SK-N-SH (cell line): ENCODE measurements at regions not wholly inside any gene's neighbourhood (a gene's known extent, or its start where the extent isn't known, plus 50 kb on each side); places are given as distances from the start of the nearest gene placed in this dataset.

Experiments used
- CTCF ChIP-seq: fragments of 200-600 bp; sonication (generic); IDR thresholded peaks from 2 replicates; pipeline ENCODE4 v1.6.1; 2017; ENCODE audit warnings: antibody characterized with exemption, mild to moderate bottlenecking, moderate library complexity
- EP300 ChIP-seq, 2 experiments: IDR thresholded peaks; 2 replicates each; pipeline versions ENCODE4 v1.4.0 to v1.6.1; 2012; ENCODE audit warnings: borderline replicate concordance in 1 of 2, low read depth in 1 of 2, low read length in 1 of 2
- FOXJ3 ChIP-seq: sonication (generic); formaldehyde crosslinking; IDR thresholded peaks from 2 replicates; pipeline ENCODE4 v1.5.1; 2020; ENCODE audit warnings: mild to moderate bottlenecking, missing genetic modification reagents
- POLR2AphosphoS5 ChIP-seq: IDR thresholded peaks from 2 replicates; pipeline ENCODE4 v1.6.1; 2012; ENCODE audit warnings: low read depth, low read length
- RAD21 ChIP-seq: IDR thresholded peaks from 2 replicates; pipeline ENCODE4 v1.6.1; 2012; ENCODE audit warnings: mild to moderate bottlenecking, low read length
- SIN3A ChIP-seq: IDR thresholded peaks from 2 replicates; pipeline ENCODE4 v1.6.1; 2012; ENCODE audit warnings: low read depth, mild to moderate bottlenecking, low read length, moderate library complexity, borderline replicate concordance
- TCF12 ChIP-seq: IDR thresholded peaks from 2 replicates; pipeline ENCODE4 v1.4.0; 2012
- TF ChIP-seq, protein P1 (sequence below): IDR thresholded peaks from 2 replicates; pipeline ENCODE4 v1.4.0; 2012; ENCODE audit warnings: low read depth, borderline replicate concordance
- TF ChIP-seq, protein P2 (sequence below): fragments of 150-350 bp; IDR thresholded peaks from 2 replicates; pipeline ENCODE4 v1.6.1; 2017; ENCODE audit warnings: antibody characterized with exemption, low read length, low read depth, borderline replicate concordance
- TF ChIP-seq, protein P3 (sequence below): IDR thresholded peaks from 2 replicates; pipeline ENCODE4 v1.4.0; 2012; ENCODE audit warnings: low read depth

DNA sequence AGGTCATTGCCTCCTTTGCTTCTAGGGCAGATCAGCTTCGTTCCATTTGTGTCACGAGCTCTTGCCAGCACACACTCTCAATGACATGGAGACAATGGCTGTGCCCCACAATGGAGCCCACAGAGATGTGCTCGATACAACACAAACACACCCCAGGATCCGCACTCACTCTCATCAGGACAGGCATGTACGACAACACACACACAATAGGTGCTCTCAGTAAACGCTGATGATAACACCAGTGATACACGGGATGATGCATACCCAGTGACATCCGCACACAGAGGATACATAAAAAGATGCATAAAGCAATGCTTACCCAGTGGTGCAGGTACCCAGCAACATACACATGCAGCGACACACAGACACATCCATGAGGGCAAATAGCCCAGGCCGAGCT is 61.2 kb upstream of the LBX1 start:
- TF ChIP-seq, protein P1, sequence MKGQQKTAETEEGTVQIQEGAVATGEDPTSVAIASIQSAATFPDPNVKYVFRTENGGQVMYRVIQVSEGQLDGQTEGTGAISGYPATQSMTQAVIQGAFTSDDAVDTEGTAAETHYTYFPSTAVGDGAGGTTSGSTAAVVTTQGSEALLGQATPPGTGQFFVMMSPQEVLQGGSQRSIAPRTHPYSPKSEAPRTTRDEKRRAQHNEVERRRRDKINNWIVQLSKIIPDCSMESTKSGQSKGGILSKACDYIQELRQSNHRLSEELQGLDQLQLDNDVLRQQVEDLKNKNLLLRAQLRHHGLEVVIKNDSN, result no peak
- TF ChIP-seq, protein P2, sequence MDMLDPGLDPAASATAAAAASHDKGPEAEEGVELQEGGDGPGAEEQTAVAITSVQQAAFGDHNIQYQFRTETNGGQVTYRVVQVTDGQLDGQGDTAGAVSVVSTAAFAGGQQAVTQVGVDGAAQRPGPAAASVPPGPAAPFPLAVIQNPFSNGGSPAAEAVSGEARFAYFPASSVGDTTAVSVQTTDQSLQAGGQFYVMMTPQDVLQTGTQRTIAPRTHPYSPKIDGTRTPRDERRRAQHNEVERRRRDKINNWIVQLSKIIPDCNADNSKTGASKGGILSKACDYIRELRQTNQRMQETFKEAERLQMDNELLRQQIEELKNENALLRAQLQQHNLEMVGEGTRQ, result no peak
- no peak for TF ChIP-seq CTCF
- TF ChIP-seq POLR2AphosphoS5, result no peak
- no peak for TF ChIP-seq SIN3A
- TF ChIP-seq RAD21, result no peak
- TF ChIP-seq EP300 (IDR thresholded peaks at IDR 0.05; ENCODE audit: borderline replicate concordance in 1 of 2, low read depth in 1 of 2, low read length in 1 of 2), result no peak
- TF ChIP-seq, protein P3, sequence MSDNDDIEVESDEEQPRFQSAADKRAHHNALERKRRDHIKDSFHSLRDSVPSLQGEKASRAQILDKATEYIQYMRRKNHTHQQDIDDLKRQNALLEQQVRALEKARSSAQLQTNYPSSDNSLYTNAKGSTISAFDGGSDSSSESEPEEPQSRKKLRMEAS, result no peak
- no peak for TF ChIP-seq TCF12
- no peak for TF ChIP-seq FOXJ3 (CRISPR knock-in tag)
